Activated naive CD4-positive, alpha-beta T cell treated with anti-CD3 and anti-CD28 coated beads, Interleukin-2, amount 50 U/mL, for 72 hours (primary cell): ENCODE measurements at regions not wholly inside any gene's neighbourhood (a gene's known extent, or its start where the extent isn't known, plus 50 kb on each side); places are given as distances from the start of the nearest gene placed in this dataset.
A peak's percentile ranks its signal among the peaks of the same experiment; 100 is the strongest.

Experiments
- ATAC-seq, 2 donors: fragments of 150-1000 bp; cut with Tn5 transposase; 2 replicates each; pipeline ENCODE4 v1.10.0; 2021; ENCODE audit warnings: mild to moderate bottlenecking in 2 of 2, moderate library complexity in 2 of 2
- DNase-seq, 2 donors: peaks; one replicate each; pipeline ENCODE4 v3.0.0; 2021 to 2022; ENCODE audit warnings: low spot score in 2 of 2
- H3K27ac Mint-ChIP-seq, 2 donors: one replicate each; pipeline ENCODE4 v1.8.0; 2022; ENCODE audit warnings: mild to moderate bottlenecking in 2 of 2, mixed read lengths in 2 of 2
- H3K36me3 Mint-ChIP-seq, 2 donors: one replicate each; pipeline ENCODE4 v1.8.0; 2022; ENCODE audit warnings: mixed read lengths in 2 of 2
- H3K9me3 Mint-ChIP-seq, 2 donors: one replicate each; pipeline ENCODE4 v1.8.0; 2022; ENCODE audit warnings: mixed read lengths in 2 of 2

DNA sequence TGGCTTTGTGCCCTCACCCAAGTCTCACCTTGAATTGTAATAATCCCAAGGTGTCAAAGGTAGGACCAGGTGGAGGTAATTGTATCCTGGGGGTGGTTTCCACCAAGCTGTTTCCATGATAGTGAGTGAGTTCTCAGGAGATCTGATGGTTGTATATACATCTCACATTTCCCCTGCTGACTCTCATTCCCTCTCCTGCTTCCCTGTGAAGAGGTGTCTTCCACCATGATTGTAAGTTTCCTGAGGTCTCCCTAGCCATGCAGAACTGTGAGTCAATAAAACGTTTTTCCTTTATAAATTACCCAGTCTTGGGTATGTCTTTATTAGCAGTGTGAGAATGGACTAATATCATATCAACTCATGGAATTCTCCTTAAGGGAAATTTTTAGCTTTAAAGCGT, 302.6 kb downstream of the LIG4 start:
- Mint-ChIP-seq H3K27ac (no peak overlapping the region), H3K36me3 (no peaks in the 10 kb centered on the region), H3K9me3 (peaks cover 4% of the 10 kb centered on the region in 2 donors)
- ATAC-seq, result no peak
- DNase-seq, result no peak

GRCh38 chr13:107907065-107907805, 308.1 kb downstream of the LIG4 start:
- H3K9me3 Mint-ChIP-seq, result peaks cover 0 to 4% of the 10 kb centered on the region in 2 donors
- no peak for DNase-seq
- no peaks in the 10 kb centered on the region for H3K36me3 Mint-ChIP-seq
- no peak for ATAC-seq
- no peak overlapping the region for H3K27ac Mint-ChIP-seq

DNA sequence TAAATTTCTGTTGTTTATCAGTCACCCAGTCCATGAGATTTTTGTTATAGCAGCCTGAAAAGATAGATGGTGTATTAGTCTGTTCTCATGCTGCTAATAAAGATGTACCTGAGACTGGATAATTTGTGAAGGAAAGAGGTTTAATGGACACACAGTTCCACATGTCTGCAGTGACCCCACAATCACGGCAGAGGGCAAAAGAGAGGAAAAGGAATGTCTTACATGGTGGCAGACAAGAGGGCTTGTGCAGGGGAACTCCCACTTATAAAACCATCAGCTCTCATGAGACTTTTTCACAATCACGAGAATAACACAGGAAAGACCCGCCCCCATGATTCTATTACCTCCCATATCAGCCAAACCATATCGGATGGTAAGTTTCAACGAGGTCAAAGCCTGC, 309.2 kb downstream of the LIG4 start:
- no peak for ATAC-seq
- no peak for DNase-seq
- Mint-ChIP-seq H3K27ac (no peak overlapping the region), H3K9me3 (peaks cover 0 to 4% of the 10 kb centered on the region in 2 donors), H3K36me3 (no peaks in the 10 kb centered on the region)

GRCh38 chr13:107901996-107902562, 313.3 kb downstream of the LIG4 start:
- H3K27ac Mint-ChIP-seq, result no peak overlapping the region
- H3K9me3 Mint-ChIP-seq, result peaks cover 0 to 6% of the 10 kb centered on the region in 2 donors
- no peak for DNase-seq
- ATAC-seq, result no peak
- peaks cover 0 to 6% of the 10 kb centered on the region in 2 donors for H3K36me3 Mint-ChIP-seq

DNA sequence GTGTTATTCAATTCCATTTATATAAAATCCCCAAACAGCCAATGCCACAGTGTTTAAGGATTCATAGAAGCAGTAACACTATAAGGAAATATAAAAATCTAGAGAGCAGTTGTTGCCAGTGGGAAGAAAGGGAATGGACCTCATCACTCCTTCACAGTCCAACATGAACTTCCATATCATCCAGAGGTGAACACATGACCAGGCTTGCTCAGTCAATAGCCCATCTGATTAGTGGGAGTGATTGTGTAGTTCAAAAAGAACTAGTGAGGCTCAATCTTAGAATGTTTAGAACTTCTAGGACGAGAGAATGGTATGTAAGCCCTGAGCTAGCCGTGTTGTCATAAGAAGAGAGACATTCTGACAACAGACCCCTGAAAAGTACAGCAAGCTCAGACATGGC, 314.1 kb downstream of the LIG4 start:
- ATAC-seq, result no peak
- Mint-ChIP-seq H3K36me3 (peaks cover 0 to 8% of the 10 kb centered on the region in 2 donors), H3K27ac (no peak overlapping the region), H3K9me3 (peaks cover 0 to 6% of the 10 kb centered on the region in 2 donors)
- DNase-seq, result no peak

GRCh38 chr13:107900775-107901174, 314.6 kb downstream of the LIG4 start:
- peaks cover 0 to 8% of the 10 kb centered on the region in 2 donors for H3K36me3 Mint-ChIP-seq
- H3K9me3 Mint-ChIP-seq, result peaks cover 0 to 6% of the 10 kb centered on the region in 2 donors
- no peak for DNase-seq

GRCh38 chr13:107886118-107886517, 329.2 kb downstream of the LIG4 start:
- DNase-seq (no peak), ATAC-seq (no peak)
- Mint-ChIP-seq H3K27ac (no peak overlapping the region), H3K9me3 (peaks cover 8 to 14% of the 10 kb centered on the region in 2 donors), H3K36me3 (no peaks in the 10 kb centered on the region)

More at GRCh38 chr13:107900775-107901174, 314.6 kb downstream of the LIG4 start:
- ATAC-seq, result no peak
- H3K27ac Mint-ChIP-seq, result no peak overlapping the region

DNA sequence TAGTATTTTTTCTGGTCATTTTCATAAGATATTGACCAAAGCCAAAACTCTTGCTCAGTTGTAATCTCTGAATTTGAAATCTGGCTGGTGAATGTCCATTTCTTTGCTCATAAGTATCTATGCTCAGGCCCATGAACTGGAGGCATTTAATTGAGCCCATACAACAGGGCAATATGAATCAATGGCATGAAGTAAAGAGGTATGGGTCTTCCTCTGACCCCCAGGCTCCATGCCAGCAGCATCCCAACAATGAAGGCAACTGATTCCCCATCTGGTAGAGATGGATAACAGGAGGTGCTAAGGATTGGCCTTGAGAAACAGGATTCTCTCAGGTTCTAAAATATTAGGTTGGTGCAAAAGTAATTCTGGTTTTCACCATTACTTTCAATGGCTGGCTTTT, 330.8 kb downstream of the LIG4 start:
- DNase-seq, result no peak
- H3K27ac Mint-ChIP-seq, result no peak overlapping the region

DNA sequence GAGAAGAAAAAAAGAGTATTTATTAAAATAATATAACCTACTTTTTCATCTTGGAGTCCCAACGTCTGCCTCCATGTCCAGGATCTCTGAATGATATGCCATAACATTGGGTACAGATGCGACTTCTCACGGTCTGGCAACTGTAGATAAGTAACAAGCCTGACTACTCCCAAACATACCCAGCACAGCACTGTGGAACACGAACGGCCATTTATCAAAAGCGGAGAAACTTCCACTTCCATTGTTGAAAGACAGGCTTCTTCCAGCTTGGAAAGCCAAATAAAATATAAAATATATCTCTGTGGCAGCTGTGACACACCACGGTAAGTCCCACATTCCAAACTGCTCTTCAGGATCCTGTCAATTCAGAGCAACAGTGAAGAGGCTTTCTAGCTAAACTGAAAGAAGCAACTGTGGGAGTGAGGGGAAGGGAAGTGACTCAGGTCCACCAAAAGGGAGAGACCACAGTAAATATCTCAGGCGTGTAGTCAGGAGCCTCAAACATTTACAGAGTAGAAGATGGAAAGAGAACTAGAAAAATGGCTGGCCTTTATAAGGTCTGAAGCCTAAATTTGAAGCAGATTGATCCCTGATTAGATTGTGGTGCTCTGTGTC, 331.7 kb downstream of the LIG4 start:
- no peak overlapping the region for H3K27ac Mint-ChIP-seq
- H3K36me3 Mint-ChIP-seq, result no peaks in the 10 kb centered on the region
- ATAC-seq (no peak), DNase-seq (no peak)
- peaks cover 13 to 14% of the 10 kb centered on the region in 2 donors for H3K9me3 Mint-ChIP-seq

More for the DNA sequence above, 330.8 kb downstream of the LIG4 start:
- Mint-ChIP-seq H3K9me3 (peaks cover 9 to 13% of the 10 kb centered on the region in 2 donors), H3K36me3 (no peaks in the 10 kb centered on the region)
- no peak for ATAC-seq

DNA sequence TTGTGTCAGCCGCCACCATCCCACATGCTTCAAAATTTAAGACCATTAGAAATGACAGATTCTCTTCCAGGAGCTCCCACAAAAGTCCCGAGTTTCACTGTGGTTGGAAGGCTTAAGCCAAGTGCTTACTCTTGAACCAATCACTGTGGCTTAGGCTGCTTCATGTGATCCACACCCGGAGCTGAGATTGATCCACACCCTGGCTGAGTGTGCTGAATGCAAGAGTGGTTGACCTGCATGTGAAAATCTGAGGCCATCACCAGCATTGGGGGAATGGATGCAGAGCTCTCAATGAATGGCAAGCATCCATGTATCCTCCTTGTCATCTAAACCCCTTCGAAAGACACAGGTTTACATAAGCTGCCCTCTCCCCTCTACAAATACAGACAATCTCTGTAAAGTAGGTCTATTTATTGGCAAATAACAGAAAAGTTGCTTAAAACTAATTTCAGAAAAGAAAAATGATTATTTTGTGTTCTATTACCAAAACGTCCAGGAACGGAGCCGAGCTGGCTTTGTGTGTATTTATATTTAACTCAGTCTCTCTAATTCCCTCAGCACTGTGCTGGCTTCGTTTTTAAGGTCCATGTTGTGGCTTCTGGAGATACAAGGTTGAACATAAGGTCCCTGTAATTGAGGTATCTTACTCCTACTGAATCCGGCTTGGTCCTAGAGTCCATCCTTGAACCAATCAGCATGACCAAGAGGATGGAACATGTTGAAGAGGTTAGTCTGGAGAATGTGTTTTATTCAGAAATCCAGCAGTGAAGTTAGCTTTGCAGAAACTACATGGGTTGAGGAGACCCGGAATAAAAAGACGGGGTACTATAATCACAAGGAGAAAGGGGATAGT, 332.4 kb downstream of the LIG4 start:
- Mint-ChIP-seq H3K27ac (no peak overlapping the region), H3K9me3 (peaks cover 14 to 16% of the 10 kb centered on the region in 2 donors), H3K36me3 (peaks cover 0 to 4% of the 10 kb centered on the region in 2 donors)
- DNase-seq (no peak), ATAC-seq (no peak)

GRCh38 chr13:107881362-107881761, 334.0 kb downstream of the LIG4 start:
- no peak overlapping the region for H3K27ac Mint-ChIP-seq
- H3K9me3 Mint-ChIP-seq, result peaks cover 11 to 26% of the 10 kb centered on the region in 2 donors
- DNase-seq (no peak), ATAC-seq (no peak)
- peaks cover 0 to 6% of the 10 kb centered on the region in 2 donors for H3K36me3 Mint-ChIP-seq

DNA sequence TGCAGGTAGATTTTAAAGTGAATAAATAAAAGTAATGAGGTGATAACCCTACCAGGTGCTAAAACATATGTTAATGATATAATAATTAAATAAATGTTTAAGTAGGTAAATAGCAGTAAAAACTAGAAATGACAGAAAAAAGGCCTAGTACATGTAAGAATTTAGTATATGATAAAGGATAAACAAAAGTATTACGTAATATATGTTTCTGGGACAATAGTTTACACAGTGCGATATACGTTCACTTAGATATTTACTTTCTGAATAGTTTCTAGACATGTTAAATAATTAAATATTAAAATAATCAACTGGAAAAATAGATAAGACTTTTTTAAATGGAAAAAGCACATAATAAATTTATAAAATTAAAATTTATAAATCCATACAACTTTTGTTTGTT, 340.9 kb downstream of the LIG4 start:
- Mint-ChIP-seq H3K9me3 (peaks cover 11 to 32% of the 10 kb centered on the region in 2 donors), H3K36me3 (peaks cover 0 to 10% of the 10 kb centered on the region in 2 donors), H3K27ac (no peak overlapping the region)
- DNase-seq, result no peak
- no peak for ATAC-seq

GRCh38 chr13:107873926-107874325, 341.4 kb downstream of the LIG4 start:
- ATAC-seq (no peak), DNase-seq (no peak)
- Mint-ChIP-seq H3K9me3 (peaks cover 11 to 28% of the 10 kb centered on the region in 2 donors), H3K27ac (no peak overlapping the region), H3K36me3 (peaks cover 0 to 10% of the 10 kb centered on the region in 2 donors)

DNA sequence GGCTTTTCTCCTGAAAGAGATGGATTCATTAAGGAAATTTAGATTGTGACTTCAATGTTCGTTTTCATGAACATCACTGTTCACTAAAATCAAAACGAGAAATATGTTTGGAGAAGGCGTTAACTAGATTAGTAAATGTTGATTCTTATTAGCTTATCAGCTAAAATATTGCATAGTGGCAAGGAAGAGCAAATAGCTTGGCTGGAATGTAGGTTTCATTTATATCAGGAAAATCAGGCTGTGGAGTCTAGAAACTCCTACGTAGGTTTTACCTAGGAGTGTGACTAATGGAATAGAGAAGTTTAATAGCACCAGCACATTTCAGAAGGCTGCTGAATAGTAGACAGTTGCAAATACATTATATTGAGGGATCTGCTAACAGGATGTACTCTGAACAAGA, 344.9 kb downstream of the LIG4 start:
- ATAC-seq (no peak), DNase-seq (no peak)
- H3K27ac Mint-ChIP-seq, result no peak overlapping the region
- H3K36me3 Mint-ChIP-seq, result no peaks in the 10 kb centered on the region
- peaks cover 0 to 2% of the 10 kb centered on the region in 2 donors for H3K9me3 Mint-ChIP-seq

DNA sequence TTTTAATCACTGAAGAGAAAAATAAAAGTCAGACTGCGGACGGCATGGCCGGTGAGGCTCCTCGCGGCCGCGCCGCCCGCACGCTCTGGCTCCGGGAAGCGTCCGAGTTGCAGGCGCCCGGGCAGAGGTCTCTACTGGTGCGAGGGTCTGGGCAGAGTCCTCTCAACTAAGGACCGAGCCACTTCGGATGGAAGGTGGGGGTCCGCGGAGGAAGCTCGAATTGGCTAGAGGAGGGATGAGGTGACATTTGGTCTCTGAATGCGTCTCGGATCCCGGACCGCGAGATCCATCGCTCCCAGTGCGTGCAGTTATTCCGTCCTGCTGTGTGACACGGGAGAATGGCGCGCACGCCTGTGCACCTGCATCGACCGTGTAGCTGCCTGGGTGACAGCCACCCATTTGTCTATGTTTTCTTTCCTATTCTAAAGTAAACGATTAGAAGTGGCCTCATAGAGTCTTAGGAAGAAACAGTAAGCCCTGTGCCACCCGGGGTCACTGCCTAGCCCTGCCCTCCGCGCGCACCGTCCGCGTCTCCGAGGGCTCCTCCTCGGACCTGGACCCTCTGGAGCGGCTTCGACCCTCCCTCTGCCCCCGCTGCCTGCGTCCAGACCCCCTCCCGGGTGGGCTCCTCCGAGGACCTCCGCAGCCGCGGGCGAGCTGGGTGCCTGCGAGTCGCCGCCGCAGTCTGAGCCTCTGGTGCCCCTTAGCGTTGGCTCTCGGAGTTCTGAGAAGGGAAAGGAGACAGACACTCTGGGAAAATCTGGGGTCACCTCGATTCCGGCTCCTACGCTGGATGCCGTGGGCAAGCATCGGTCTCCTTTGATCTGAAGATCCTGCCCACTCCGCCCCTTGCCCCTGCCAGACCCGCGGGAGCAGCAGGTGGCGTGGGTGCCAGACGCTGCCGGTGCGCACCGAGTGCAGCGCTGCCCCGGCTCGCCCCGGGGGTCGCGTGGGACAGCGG, 347.4 kb downstream of the LIG4 start:
- H3K27ac Mint-ChIP-seq, result no peak overlapping the region

More for the DNA sequence above, 347.4 kb downstream of the LIG4 start:
- ATAC-seq (peak in 1 of 2 donors; percentile 54), DNase-seq (peak in 1 of 2 donors; percentile 6)
- Mint-ChIP-seq H3K9me3 (peaks cover 4 to 5% of the 10 kb centered on the region in 2 donors), H3K36me3 (peaks cover 0 to 11% of the 10 kb centered on the region in 2 donors)
